Neural cell (in vitro differentiated cells): ENCODE measurements at regions not wholly inside any gene's neighbourhood (a gene's known extent, or its start where the extent isn't known, plus 50 kb on each side); places are given as distances from the start of the nearest gene placed in this dataset.
A peak's percentile ranks its signal among the peaks of the same experiment; 100 is the strongest.

Experiments
- H2AFZ ChIP-seq: fragments of 200-600, 300-800 bp; sonication (generic), shearing (Covaris generic); 2 replicates; pipeline ENCODE4 v1.6.0; 2014; ENCODE audit warnings: low read depth, mild to moderate bottlenecking, antibody characterized with exemption, low read length, moderate library complexity
- H3F3A ChIP-seq: fragments of 200-600 bp; shearing (Covaris generic); 2 replicates; pipeline ENCODE4 v1.6.1; 2016; ENCODE audit warnings: mild to moderate bottlenecking, moderate library complexity, mixed read lengths, antibody characterized with exemption, low read length; ENCODE audit not compliant: insufficient read depth, poor library complexity, severe bottlenecking
- H3K27ac ChIP-seq: fragments of 200-600, 300-800 bp; sonication (generic), shearing (Covaris generic); 2 replicates; pipeline ENCODE4 v1.5.1; 2014; ENCODE audit warnings: mild to moderate bottlenecking, low read length, moderate library complexity
- H3K27me3 ChIP-seq: fragments of 300-800, 200-600 bp; sonication (generic), shearing (Covaris generic); 2 replicates; pipeline ENCODE4 v1.6.0; 2014; ENCODE audit warnings: mild to moderate bottlenecking, low read depth, low read length, moderate library complexity; ENCODE audit not compliant: insufficient read depth
- H3K36me3 ChIP-seq: fragments of 300-800, 200-600 bp; sonication (generic), shearing (Covaris generic); 2 replicates; pipeline ENCODE4 v1.5.1; 2014; ENCODE audit warnings: mild to moderate bottlenecking, antibody characterized with exemption, low read length, moderate library complexity; ENCODE audit not compliant: insufficient read depth
- H3K4me2 ChIP-seq: fragments of 300-800, 200-600 bp; sonication (generic), shearing (Covaris generic); 2 replicates; pipeline ENCODE4 v1.6.0; 2014; ENCODE audit warnings: mild to moderate bottlenecking, low read length
- H3K4me3 ChIP-seq: fragments of 300-800, 200-600 bp; sonication (generic), shearing (Covaris generic); 2 replicates; pipeline ENCODE4 v1.5.1; 2014; ENCODE audit warnings: mild to moderate bottlenecking, low read length, moderate library complexity
- H3K79me2 ChIP-seq: fragments of 200-600 bp; shearing (Covaris generic); replicated peaks from 2 replicates; pipeline ENCODE4 v1.6.0; 2014; ENCODE audit warnings: mild to moderate bottlenecking, low read length, moderate library complexity; ENCODE audit not compliant: insufficient read depth
- H3K9ac ChIP-seq: fragments of 300-800, 200-600 bp; sonication (generic), shearing (Covaris generic); 2 replicates; pipeline ENCODE4 v1.6.1; 2016; ENCODE audit warnings: mild to moderate bottlenecking, low read length, mixed read lengths
- H3K9me2 ChIP-seq: fragments of 200-600 bp; shearing (Covaris generic); 2 replicates; pipeline ENCODE4 v1.6.1; 2016; ENCODE audit warnings: mild to moderate bottlenecking, low read length, mixed read lengths; ENCODE audit not compliant: insufficient read depth
- H3K9me3 ChIP-seq: fragments of 200-600, 300-800 bp; sonication (generic), shearing (Covaris generic); 2 replicates; pipeline ENCODE4 v1.6.1; 2016; ENCODE audit warnings: mild to moderate bottlenecking, mixed run types, low read length, moderate library complexity, mixed read lengths
- H4K20me1 ChIP-seq: fragments of 200-600 bp; shearing (Covaris generic); 2 replicates; pipeline ENCODE4 v1.6.1; 2016; ENCODE audit warnings: mild to moderate bottlenecking, mixed run types; ENCODE audit not compliant: insufficient read depth
- EP300 ChIP-seq: fragments of 450-650 bp; conservative IDR thresholded peaks from 2 replicates; pipeline ENCODE4 v1.6.1; 2014; ENCODE audit warnings: antibody characterized with exemption, mild to moderate bottlenecking, moderate library complexity; ENCODE audit not compliant: poor library complexity, severe bottlenecking
- EZH2 ChIP-seq: fragments of 200-600, 300-800 bp; shearing (Covaris generic), sonication (generic); IDR thresholded peaks from 2 replicates; pipeline ENCODE4 v1.6.1; 2014; ENCODE audit warnings: antibody characterized with exemption, low read length, borderline replicate concordance, mild to moderate bottlenecking; ENCODE audit not compliant: insufficient read depth, poor library complexity, severe bottlenecking
- MXI1 ChIP-seq: fragments of 450-650 bp; conservative IDR thresholded peaks from 2 replicates; pipeline ENCODE4 v1.6.1; 2014; ENCODE audit warnings: antibody characterized with exemption, mild to moderate bottlenecking; ENCODE audit not compliant: poor library complexity, severe bottlenecking
- POLR2AphosphoS5 ChIP-seq: IDR thresholded peaks from 2 replicates; pipeline ENCODE4 v1.6.1; 2012
- RAD21 ChIP-seq: fragments of 450-650 bp; conservative IDR thresholded peaks from 2 replicates; pipeline ENCODE4 v1.6.1; 2014; ENCODE audit warnings: antibody characterized with exemption, mild to moderate bottlenecking, moderate library complexity
- SMC3 ChIP-seq: fragments of 450-650 bp; conservative IDR thresholded peaks from 2 replicates; pipeline ENCODE4 v1.6.1; 2014; ENCODE audit warnings: antibody characterized with exemption, mild to moderate bottlenecking, moderate library complexity; ENCODE audit not compliant: poor library complexity
- TAF1 ChIP-seq: IDR thresholded peaks from 2 replicates; pipeline ENCODE4 v1.6.1; 2012; ENCODE audit warnings: low read depth
- TF ChIP-seq, protein P1 (sequence below): IDR thresholded peaks from 2 replicates; pipeline ENCODE4 v1.6.1; 2012; ENCODE audit warnings: borderline replicate concordance
- TF ChIP-seq, protein P2 (sequence below): fragments of 450-650 bp; IDR thresholded peaks from 2 replicates; pipeline ENCODE4 v1.5.1; 2014; ENCODE audit warnings: antibody characterized with exemption, mild to moderate bottlenecking, moderate library complexity; ENCODE audit not compliant: poor library complexity, severe bottlenecking

DNA sequence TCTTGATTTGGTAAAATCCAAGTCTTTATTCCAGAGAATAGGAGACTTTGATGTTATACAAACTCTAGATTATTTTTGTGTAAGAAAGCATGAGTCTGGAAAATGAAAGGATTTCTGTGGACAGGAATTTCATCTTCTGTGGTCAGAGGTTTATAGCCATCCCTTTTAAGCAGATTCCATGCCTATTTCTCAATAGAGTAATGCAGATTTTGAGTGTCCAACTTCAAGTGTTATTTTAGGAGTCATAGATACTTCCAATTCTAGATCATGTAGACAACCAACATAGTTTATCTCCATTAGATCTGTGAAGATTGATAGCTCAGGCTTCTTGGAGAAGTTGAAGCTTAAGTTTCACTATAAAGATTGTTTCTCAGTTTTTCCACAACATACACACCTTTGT lies 379.7 kb downstream of the PSAT1 start:
- TF ChIP-seq, protein P1, sequence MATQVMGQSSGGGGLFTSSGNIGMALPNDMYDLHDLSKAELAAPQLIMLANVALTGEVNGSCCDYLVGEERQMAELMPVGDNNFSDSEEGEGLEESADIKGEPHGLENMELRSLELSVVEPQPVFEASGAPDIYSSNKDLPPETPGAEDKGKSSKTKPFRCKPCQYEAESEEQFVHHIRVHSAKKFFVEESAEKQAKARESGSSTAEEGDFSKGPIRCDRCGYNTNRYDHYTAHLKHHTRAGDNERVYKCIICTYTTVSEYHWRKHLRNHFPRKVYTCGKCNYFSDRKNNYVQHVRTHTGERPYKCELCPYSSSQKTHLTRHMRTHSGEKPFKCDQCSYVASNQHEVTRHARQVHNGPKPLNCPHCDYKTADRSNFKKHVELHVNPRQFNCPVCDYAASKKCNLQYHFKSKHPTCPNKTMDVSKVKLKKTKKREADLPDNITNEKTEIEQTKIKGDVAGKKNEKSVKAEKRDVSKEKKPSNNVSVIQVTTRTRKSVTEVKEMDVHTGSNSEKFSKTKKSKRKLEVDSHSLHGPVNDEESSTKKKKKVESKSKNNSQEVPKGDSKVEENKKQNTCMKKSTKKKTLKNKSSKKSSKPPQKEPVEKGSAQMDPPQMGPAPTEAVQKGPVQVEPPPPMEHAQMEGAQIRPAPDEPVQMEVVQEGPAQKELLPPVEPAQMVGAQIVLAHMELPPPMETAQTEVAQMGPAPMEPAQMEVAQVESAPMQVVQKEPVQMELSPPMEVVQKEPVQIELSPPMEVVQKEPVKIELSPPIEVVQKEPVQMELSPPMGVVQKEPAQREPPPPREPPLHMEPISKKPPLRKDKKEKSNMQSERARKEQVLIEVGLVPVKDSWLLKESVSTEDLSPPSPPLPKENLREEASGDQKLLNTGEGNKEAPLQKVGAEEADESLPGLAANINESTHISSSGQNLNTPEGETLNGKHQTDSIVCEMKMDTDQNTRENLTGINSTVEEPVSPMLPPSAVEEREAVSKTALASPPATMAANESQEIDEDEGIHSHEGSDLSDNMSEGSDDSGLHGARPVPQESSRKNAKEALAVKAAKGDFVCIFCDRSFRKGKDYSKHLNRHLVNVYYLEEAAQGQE = no peak
- TF ChIP-seq, protein P2, sequence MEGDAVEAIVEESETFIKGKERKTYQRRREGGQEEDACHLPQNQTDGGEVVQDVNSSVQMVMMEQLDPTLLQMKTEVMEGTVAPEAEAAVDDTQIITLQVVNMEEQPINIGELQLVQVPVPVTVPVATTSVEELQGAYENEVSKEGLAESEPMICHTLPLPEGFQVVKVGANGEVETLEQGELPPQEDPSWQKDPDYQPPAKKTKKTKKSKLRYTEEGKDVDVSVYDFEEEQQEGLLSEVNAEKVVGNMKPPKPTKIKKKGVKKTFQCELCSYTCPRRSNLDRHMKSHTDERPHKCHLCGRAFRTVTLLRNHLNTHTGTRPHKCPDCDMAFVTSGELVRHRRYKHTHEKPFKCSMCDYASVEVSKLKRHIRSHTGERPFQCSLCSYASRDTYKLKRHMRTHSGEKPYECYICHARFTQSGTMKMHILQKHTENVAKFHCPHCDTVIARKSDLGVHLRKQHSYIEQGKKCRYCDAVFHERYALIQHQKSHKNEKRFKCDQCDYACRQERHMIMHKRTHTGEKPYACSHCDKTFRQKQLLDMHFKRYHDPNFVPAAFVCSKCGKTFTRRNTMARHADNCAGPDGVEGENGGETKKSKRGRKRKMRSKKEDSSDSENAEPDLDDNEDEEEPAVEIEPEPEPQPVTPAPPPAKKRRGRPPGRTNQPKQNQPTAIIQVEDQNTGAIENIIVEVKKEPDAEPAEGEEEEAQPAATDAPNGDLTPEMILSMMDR = no peak
- TF ChIP-seq SMC3 (no peak), MXI1 (no peak), EP300 (no peak), RAD21 (no peak), TAF1 (no peak), POLR2AphosphoS5 (no peak), EZH2 (no peak)
- H4K20me1 ChIP-seq = no peaks in the 10 kb centered on the region
- H3K27ac ChIP-seq = peak overlapping the region; percentile 21
- no peaks in the 10 kb centered on the region for H3F3A ChIP-seq
- H2AFZ ChIP-seq = no peak overlapping the region
- no peak overlapping the region for H3K9ac ChIP-seq
- no peak overlapping the region for H3K4me3 ChIP-seq
- H3K4me2 ChIP-seq = no peak overlapping the region
- no peaks in the 10 kb centered on the region for H3K27me3 ChIP-seq
- H3K79me2 ChIP-seq = no peaks in the 10 kb centered on the region
- H3K9me3 ChIP-seq = no peaks in the 10 kb centered on the region
- H3K36me3 ChIP-seq = no peaks in the 10 kb centered on the region
- no peaks in the 10 kb centered on the region for H3K9me2 ChIP-seq

DNA sequence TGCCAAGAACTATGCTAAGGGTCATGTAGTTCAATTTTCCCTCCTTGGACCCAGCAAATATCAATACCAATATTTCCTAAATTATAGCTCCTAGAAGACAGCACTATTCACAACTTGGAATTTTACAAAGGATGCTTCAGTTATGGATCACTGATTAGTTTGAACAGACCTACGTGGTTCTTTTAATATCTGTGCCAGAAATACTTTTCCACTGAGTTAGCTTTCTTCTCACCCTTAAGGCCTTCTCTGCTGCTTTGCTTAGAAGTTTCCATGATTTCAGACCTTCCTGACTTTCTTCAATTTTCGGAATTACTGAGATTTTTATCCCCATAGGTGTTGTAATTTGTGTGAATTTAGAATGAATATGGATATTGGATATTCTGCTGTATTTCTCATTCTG lies 380.4 kb downstream of the PSAT1 start:
- Histone ChIP-seq H3K9me2 (no peaks in the 10 kb centered on the region), H3K36me3 (no peaks in the 10 kb centered on the region), H4K20me1 (no peaks in the 10 kb centered on the region), H3K9ac (no peak overlapping the region), H3K79me2 (no peaks in the 10 kb centered on the region), H3K27ac (peak overlapping the region; percentile 66), H2AFZ (no peak overlapping the region), H3F3A (no peaks in the 10 kb centered on the region), H3K4me2 (no peak overlapping the region), H3K9me3 (no peaks in the 10 kb centered on the region), H3K27me3 (no peaks in the 10 kb centered on the region), H3K4me3 (no peak overlapping the region)
- TF ChIP-seq RAD21 = no peak
- TF ChIP-seq EZH2 = no peak
- TF ChIP-seq, protein P1 = no peak
- no peak for TF ChIP-seq SMC3
- no peak for TF ChIP-seq MXI1
- TF ChIP-seq, protein P2 = no peak
- no peak for TF ChIP-seq POLR2AphosphoS5
- no peak for TF ChIP-seq TAF1
- no peak for TF ChIP-seq EP300
